D341Med (cell line): ENCODE measurements at regions not wholly inside any gene's neighbourhood (a gene's known extent, or its start where the extent isn't known, plus 50 kb on each side); places are given as distances from the start of the nearest gene placed in this dataset.

Experiments used
- DNase-seq: peaks from one replicate; pipeline ENCODE4 v3.0.0; 2012; ENCODE audit warnings: low spot score

DNA sequence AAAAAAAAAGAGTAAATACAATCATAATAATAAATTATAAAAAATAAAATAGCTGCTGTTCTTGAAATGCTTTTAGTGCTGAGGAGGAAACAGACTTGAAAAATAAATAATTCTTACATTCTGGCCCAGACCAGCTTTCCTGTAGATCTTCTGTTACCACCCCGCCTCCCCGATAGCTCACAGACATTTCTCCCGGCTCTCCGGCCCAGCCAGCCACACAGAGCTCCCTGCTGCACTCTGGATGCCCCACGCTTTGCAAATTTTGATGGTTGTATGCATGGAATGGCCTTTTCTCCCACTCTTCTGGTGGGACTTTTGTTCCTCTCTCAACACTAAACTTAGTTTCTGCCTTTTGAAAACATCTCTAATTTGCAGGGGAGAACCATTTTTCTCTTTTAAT lies 249.3 kb downstream of the ATP23 start:
- DNase-seq, result no peak

DNA sequence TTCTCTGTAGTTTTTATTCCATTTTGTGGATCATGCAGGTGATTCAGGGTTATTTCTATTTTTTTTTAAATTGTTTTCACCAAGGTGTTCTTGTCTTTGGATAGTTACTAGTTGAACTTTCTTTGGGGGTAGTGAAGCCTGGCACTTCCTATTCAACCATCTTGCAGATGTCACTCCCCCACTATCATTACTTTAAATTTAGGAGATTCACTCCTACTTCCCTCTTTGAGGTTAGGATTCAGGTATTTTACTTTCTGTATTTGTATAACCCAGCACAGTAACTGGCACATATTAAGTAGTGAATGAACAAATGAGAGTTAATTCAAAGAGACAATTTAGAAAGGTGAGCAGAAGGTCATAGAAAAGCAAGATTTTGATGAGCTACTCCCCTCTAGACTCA lies 255.6 kb downstream of the ATP23 start:
- DNase-seq, result no peak

- no peak for DNase-seq
Observed at GRCh38 chr12:58202933-58203718, 261.8 kb downstream of the ATP23 start.

DNA sequence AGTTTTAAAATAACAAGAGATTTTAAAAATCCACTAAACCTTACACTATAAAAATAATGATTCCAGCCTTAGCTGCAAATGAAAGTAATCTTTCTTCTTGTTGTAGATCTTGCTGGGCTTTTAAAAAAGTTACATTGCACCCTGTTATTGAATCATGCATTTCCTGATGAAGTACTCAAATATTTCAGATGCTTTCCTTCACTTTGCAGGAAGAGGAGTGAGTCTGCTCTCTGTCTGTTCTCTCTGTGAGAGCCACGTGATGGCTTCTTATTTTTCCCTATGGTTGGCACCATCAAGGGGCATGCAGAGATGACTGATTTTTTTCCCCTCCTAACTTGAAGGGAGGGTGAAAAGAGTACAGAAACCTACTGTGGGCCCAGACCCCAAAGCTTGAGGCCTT lies 262.7 kb downstream of the ATP23 start:
- no peak for DNase-seq

- no peak for DNase-seq
Observed at GRCh38 chr12:58206876-58207275, 265.5 kb downstream of the ATP23 start.

GRCh38 chr12:58211211-58211610 lies 269.8 kb downstream of the ATP23 start:
- DNase-seq, result no peak

DNA sequence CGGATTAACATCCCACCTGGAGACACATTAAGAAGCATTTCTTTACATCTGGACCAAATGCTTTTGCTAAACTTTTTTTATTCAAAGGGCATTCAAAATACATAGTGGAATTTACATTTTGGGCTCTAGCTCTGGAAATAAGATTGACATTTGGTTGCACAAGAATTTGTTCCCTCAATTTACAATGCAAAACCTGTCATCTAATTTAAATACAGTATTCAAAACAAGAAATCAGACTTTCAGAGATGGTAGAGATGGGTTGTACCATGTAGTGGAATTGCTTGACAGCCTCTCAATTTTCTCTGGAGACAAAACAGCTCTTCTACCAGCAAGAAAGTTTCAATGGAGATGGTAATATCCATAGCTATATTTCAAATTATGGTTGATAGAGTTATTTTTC lies 275.8 kb downstream of the ATP23 start:
- DNase-seq, result no peak

GRCh38 chr12:58224536-58225105 lies 283.3 kb downstream of the ATP23 start:
- no peak for DNase-seq

- no peak for DNase-seq
Observed at GRCh38 chr12:58225203-58225877, 284.0 kb downstream of the ATP23 start.

DNA sequence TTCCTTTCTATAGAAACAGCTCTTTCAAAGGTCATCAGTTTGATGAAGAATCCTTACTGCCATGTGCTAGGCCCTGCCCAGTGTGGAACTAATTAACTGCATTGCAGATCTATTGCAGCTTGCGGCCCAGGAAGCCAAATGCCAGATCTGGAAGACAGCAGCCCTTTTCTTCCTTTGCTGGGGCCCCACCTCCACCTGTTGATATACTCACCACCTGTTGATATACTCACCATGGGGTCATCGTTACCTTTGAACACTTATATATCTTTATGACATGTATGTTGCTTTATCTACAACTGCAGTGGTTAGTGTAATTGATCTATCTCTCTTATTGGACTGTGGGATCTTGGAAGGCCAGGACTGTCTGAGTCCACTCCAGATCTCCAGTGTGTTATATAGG lies 292.5 kb downstream of the ATP23 start:
- DNase-seq, result no peak

DNA sequence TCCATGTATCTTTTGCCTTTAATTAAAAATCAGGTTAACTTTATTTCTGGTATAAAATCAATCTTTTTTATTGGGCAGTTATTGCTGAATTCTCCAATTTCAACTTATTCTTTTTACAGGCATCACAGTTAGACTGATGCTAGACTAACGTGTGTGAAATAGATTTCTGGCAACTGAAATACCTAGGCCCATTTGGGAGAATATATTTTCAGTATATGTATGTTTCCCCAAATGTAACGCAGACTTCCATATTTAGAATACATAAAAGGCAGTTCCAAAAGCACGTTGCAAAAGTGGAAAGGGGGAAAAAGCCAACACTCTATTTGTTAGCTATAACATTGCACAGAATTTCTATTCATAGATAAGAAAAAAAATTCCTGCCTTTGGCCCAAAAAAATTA lies 297.0 kb downstream of the ATP23 start:
- DNase-seq, result no peak

DNA sequence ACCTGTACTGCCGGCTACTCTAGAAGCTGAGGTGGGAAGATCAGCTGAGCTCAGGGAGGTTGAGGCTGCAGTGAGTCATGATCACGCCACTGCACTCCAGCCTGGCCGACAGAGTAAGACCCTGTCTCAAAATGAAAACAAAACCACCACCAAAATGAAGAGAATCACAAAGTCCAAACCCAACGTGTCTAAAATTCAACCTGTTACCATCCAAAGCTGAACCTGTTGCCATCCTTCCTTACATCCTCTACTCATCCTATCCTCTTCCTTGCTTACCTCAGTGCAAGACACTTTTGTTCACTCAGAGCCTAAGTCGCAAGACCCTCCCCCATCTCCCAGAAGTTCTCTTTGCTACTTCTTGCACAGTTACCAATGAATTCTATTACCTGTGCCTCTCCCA lies 299.7 kb downstream of the ATP23 start:
- DNase-seq, result no peak

- DNase-seq, result no peak
Observed at GRCh38 chr12:58242796-58243630, 301.6 kb downstream of the ATP23 start.

DNA sequence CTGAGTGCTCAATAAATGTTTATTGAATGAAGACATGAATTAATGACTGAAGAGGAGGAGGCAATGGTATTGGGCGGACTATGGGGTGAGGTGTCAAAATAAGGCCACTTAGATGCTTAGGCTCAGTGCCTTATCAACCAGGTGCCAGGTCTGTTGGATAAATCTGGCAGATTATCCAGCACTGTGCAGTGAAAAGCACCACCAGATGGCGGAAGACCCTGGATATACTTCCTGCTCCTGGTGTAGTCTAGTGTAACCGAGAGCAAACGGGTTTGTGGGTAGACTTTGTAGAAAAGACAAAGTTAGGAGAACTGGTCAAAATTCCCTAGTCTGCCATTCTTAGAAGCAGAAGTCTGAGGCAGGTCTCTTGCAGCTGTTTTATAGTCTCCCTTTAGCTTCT lies 306.3 kb downstream of the ATP23 start:
- peak; percentile 71 for DNase-seq

DNA sequence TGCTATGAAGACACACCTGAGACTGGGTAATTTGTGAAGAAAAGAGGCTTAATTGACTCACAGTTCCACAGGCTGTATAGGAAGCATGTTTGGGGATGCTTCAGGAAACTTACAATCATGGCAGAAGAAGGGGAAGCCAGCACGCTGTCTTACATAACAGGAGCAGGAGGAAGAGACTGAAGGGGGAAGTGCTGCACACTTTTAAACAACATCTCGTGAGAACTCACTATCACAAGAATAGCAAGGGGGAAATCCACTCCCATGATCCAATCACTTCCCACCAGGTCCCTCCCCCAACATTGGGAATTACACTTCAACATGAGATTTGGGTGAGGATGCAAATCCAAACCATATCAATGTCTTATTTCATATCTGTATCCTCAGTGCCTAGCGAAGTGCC lies 307.2 kb downstream of the ATP23 start:
- DNase-seq, result no peak

- no peak for DNase-seq
Observed at GRCh38 chr12:58249610-58250009, 308.2 kb downstream of the ATP23 start.

DNA sequence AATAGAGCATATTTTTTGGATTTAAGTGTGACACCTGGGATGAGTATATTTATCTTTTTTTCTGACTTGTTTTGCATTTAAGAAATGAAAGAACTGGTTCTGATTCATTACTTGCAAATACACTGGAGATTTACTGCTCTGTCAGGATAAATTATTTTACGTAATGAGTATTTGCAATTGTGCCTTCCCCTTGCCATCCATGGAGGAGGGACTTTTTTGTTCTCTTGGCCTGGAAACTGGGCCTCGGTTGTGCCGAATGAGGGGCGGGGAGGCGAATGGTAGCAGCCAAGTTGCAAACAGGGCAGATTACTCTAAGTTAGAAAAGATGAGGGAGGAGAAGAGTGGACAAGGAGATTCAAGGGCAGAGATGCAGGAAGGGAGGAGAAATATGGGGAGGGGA lies 308.7 kb downstream of the ATP23 start:
- no peak for DNase-seq

GRCh38 chr12:58252914-58253313 lies 311.5 kb downstream of the ATP23 start:
- DNase-seq, result peak; percentile 51

- no peak for DNase-seq
Observed at GRCh38 chr12:58253663-58254062, 312.3 kb downstream of the ATP23 start.

GRCh38 chr12:58254463-58255100 lies 313.2 kb downstream of the ATP23 start:
- DNase-seq, result no peak

GRCh38 chr12:58262796-58263195 lies 321.4 kb downstream of the ATP23 start:
- DNase-seq, result no peak

DNA sequence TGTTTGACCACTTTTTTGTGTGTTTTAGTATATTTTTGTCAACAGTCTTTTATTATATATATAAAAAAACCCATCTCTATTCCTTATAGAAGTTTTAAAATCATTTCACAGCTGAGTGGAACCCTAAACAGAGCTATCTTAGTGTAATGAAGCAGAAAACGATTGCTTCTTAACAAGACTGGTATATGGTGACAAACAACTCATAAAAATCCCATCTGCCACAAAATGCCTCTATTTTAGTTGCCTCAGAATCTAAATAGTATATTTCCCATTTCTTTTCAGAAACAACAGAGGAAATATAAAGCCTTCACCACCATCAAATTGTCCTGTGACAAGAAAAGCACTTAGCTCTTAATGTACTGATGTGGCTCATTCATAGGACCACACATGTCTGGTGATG lies 322.4 kb downstream of the ATP23 start:
- DNase-seq, result no peak
